GM23338 (cell line): ENCODE measurements at regions not wholly inside any gene's neighbourhood (a gene's known extent, or its start where the extent isn't known, plus 50 kb on each side); places are given as distances from the start of the nearest gene placed in this dataset.

Source experiments
- ATAC-seq: fragments of 200-7000 bp; cut with Tn5 transposase; 3 replicates; pipeline ENCODE4 v1.9.1; 2020
- DNase-seq: peaks from one replicate; pipeline ENCODE4 v3.0.0-alpha.2; 2015; ENCODE audit warnings: low spot score
- H2AFZ ChIP-seq: fragments of 200-600 bp; sonication (generic); 2 replicates; pipeline ENCODE4 v1.8.0; 2016; ENCODE audit warnings: antibody characterized with exemption, mild to moderate bottlenecking, moderate library complexity
- H3F3A ChIP-seq: fragments of 200-600 bp; sonication (generic); replicated peaks from 2 replicates; pipeline ENCODE4 v1.8.0; 2017; ENCODE audit warnings: antibody characterized with exemption, mixed run types, low read depth
- H3K27ac ChIP-seq: fragments of 200-600 bp; sonication (generic); 2 replicates; pipeline ENCODE4 v1.6.1; 2016; ENCODE audit warnings: low read depth
- H3K27me3 ChIP-seq: fragments of 200-600 bp; sonication (generic); 2 replicates; pipeline ENCODE4 v1.8.0; 2016; ENCODE audit warnings: mild to moderate bottlenecking, mixed run types, moderate library complexity; ENCODE audit not compliant: insufficient read depth
- H3K36me3 ChIP-seq: fragments of 200-600 bp; sonication (generic); 2 replicates; pipeline ENCODE4 v1.8.0; 2016; ENCODE audit warnings: mild to moderate bottlenecking; ENCODE audit not compliant: insufficient read depth
- H3K4me1 ChIP-seq: fragments of 200-600 bp; sonication (generic); 2 replicates; pipeline ENCODE4 v1.8.0; 2016; ENCODE audit warnings: mild to moderate bottlenecking, moderate library complexity; ENCODE audit not compliant: insufficient read depth
- H3K4me2 ChIP-seq: fragments of 200-600 bp; sonication (generic); 2 replicates; pipeline ENCODE4 v1.7.1; 2017; ENCODE audit warnings: mixed run types
- H3K4me3 ChIP-seq: fragments of 200-600 bp; sonication (generic); 2 replicates; pipeline ENCODE4 v1.6.1; 2016; ENCODE audit warnings: mixed run types
- H3K79me2 ChIP-seq: fragments of 200-600 bp; sonication (generic); replicated peaks from 2 replicates; pipeline ENCODE4 v1.8.0; 2017; ENCODE audit warnings: mild to moderate bottlenecking; ENCODE audit not compliant: insufficient read depth
- H3K9me2 ChIP-seq: fragments of 200-600 bp; sonication (generic); 2 replicates; pipeline ENCODE4 v1.8.0; 2017; ENCODE audit not compliant: insufficient read depth
- H4K20me1 ChIP-seq: fragments of 200-600 bp; sonication (generic); replicated peaks from 2 replicates; pipeline ENCODE4 v1.8.0; 2017; ENCODE audit warnings: mild to moderate bottlenecking; ENCODE audit not compliant: insufficient read depth
- H3K27ac Mint-ChIP-seq: 2 replicates; pipeline ENCODE4 v1.8.0; 2020; ENCODE audit warnings: inconsistent platforms, mild to moderate bottlenecking, moderate library complexity, mixed read lengths
- H3K27me3 Mint-ChIP-seq: 3 replicates; pipeline ENCODE4 v1.8.0; 2022; ENCODE audit warnings: low read depth, mild to moderate bottlenecking, moderate library complexity, mixed read lengths, inconsistent platforms; ENCODE audit not compliant: insufficient read depth, poor library complexity
- H3K36me3 Mint-ChIP-seq: 3 replicates; pipeline ENCODE4 v1.8.0; 2021; ENCODE audit warnings: low read depth, mild to moderate bottlenecking, inconsistent platforms, moderate library complexity, mixed read lengths
- H3K4me1 Mint-ChIP-seq: 3 replicates; pipeline ENCODE4 v1.8.0; 2020; ENCODE audit warnings: mild to moderate bottlenecking, inconsistent platforms, mixed read lengths
- H3K4me3 Mint-ChIP-seq: 3 replicates; pipeline ENCODE4 v1.8.0; 2021; ENCODE audit warnings: moderate library complexity, mild to moderate bottlenecking, inconsistent platforms, mixed read lengths
- H3K9me3 Mint-ChIP-seq: 3 replicates; pipeline ENCODE4 v1.8.0; 2020; ENCODE audit warnings: moderate library complexity, mild to moderate bottlenecking, inconsistent platforms, mixed read lengths
- CREB1 ChIP-seq: fragments of 250-450 bp; sonication (Bioruptor Pico); IDR thresholded peaks from 2 replicates; pipeline ENCODE4 v1.5.0; 2020; ENCODE audit warnings: low read depth, mild to moderate bottlenecking, moderate library complexity
- EZH2phosphoT487 ChIP-seq: fragments of 200-600 bp; sonication (generic); IDR thresholded peaks from one replicate; pipeline ENCODE4 v1.8.1; 2018; ENCODE audit warnings: antibody characterized with exemption; ENCODE audit not compliant: unreplicated experiment
- NANOG ChIP-seq: IDR thresholded peaks from 2 replicates; pipeline ENCODE4 v1.6.1; 2016; ENCODE audit warnings: antibody characterized with exemption, borderline replicate concordance
- POLR2AphosphoS5 ChIP-seq: IDR thresholded peaks from 2 replicates; pipeline ENCODE4 v1.6.1; 2016; ENCODE audit warnings: antibody characterized with exemption, low read depth
- STAT1 ChIP-seq: IDR thresholded peaks from one replicate; pipeline ENCODE4 v1.6.1; 2016; ENCODE audit warnings: antibody characterized with exemption; ENCODE audit not compliant: unreplicated experiment
- ZNF114 ChIP-seq: fragments of 250-450 bp; sonication (Bioruptor Pico); IDR thresholded peaks from 2 replicates; pipeline ENCODE4 v1.5.0; 2020; ENCODE audit warnings: mild to moderate bottlenecking, moderate library complexity
- TF ChIP-seq, protein P1 (sequence below), 2 experiments: fragments of 200-600 bp in 1 of 2; sonication (generic) in 1 of 2; conservative IDR thresholded peaks; 2 replicates each; pipeline versions ENCODE4 v1.5.1 to v1.6.1; 2016 to 2017; ENCODE audit warnings: antibody characterized with exemption in 2 of 2, low read depth in 2 of 2, mild to moderate bottlenecking in 2 of 2, moderate library complexity in 1 of 2
- TF ChIP-seq, protein P2 (sequence below): IDR thresholded peaks from 2 replicates; pipeline ENCODE4 v1.6.1; 2016; ENCODE audit warnings: antibody characterized with exemption
- TF ChIP-seq, protein P3 (sequence below): fragments of 250-450 bp; sonication (Bioruptor Pico); IDR thresholded peaks from 2 replicates; pipeline ENCODE4 v1.5.0; 2020; ENCODE audit warnings: mild to moderate bottlenecking, moderate library complexity

DNA sequence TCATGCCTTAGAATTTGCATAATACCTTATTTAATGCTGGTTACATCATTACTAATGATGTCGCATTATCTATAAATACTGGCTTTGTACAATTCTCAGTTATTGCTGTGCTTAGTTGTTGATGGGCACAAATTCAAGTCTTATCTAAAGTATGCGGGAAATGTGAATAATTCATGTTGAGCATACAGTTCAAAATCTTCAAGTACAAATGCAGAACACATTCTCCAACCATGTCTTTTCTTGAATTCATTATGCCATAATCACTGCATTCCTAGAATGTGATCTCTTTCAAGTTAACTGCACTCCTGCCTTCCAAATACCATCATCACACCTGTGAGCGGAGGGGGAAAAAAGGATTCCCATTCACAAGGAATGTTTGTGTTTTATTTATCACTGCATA, 337.0 kb downstream of the MBD2 start:
- Histone ChIP-seq H3K79me2 (no peaks in the 10 kb centered on the region), H3K4me2 (no peak overlapping the region), H3K27ac (no peak overlapping the region), H3K36me3 (no peaks in the 10 kb centered on the region), H3K9me2 (peaks cover 5% of the 10 kb centered on the region; the same call in 1 of the 2 replicates), H2AFZ (no peak overlapping the region), H4K20me1 (no peaks in the 10 kb centered on the region), H3K27me3 (no peaks in the 10 kb centered on the region), H3K4me1 (no peaks in the 10 kb centered on the region), H3K4me3 (no peak overlapping the region), H3F3A (no peaks in the 10 kb centered on the region)
- Mint-ChIP-seq H3K9me3 (no peaks in the 10 kb centered on the region), H3K4me1 (0 out of 3 replicates have a peak, but pooled peaks cover 3% of the 10 kb centered on the region), H3K27me3 (no peaks in the 10 kb centered on the region), H3K36me3 (no peaks in the 10 kb centered on the region), H3K4me3 (no peak overlapping the region), H3K27ac (no peak overlapping the region)
- ATAC-seq = no peak
- no peak for DNase-seq
- TF ChIP-seq NANOG (no peak), ZNF114 (no peak), EZH2phosphoT487 (no peak), POLR2AphosphoS5 (no peak)
- TF ChIP-seq, protein P1, sequence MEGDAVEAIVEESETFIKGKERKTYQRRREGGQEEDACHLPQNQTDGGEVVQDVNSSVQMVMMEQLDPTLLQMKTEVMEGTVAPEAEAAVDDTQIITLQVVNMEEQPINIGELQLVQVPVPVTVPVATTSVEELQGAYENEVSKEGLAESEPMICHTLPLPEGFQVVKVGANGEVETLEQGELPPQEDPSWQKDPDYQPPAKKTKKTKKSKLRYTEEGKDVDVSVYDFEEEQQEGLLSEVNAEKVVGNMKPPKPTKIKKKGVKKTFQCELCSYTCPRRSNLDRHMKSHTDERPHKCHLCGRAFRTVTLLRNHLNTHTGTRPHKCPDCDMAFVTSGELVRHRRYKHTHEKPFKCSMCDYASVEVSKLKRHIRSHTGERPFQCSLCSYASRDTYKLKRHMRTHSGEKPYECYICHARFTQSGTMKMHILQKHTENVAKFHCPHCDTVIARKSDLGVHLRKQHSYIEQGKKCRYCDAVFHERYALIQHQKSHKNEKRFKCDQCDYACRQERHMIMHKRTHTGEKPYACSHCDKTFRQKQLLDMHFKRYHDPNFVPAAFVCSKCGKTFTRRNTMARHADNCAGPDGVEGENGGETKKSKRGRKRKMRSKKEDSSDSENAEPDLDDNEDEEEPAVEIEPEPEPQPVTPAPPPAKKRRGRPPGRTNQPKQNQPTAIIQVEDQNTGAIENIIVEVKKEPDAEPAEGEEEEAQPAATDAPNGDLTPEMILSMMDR (conservative IDR thresholded peaks at IDR 0.05; ENCODE audit: low read depth in 2 of 2) = no peak
- TF ChIP-seq, protein P2, sequence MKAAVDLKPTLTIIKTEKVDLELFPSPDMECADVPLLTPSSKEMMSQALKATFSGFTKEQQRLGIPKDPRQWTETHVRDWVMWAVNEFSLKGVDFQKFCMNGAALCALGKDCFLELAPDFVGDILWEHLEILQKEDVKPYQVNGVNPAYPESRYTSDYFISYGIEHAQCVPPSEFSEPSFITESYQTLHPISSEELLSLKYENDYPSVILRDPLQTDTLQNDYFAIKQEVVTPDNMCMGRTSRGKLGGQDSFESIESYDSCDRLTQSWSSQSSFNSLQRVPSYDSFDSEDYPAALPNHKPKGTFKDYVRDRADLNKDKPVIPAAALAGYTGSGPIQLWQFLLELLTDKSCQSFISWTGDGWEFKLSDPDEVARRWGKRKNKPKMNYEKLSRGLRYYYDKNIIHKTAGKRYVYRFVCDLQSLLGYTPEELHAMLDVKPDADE = no peak

DNA sequence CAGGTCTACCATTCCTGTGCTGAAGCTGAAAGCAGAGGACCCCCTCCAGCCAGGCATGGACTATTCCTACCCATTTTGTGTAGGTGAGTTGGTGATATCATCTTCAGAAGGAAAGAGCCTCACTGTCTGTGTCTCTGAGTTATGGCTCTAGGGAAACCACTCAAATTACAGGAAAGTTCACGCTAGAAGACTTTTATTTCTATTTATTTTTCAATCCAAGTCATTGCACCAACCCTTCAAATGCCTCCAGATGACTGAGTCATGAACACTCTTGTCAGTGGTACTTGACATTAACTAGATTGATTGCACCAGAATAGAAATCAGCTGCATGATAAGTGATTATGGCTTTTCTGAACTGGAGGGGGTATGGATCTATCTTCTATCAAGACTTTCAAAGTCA, 338.4 kb downstream of the MBD2 start:
- no peaks in the 10 kb centered on the region for H3K79me2 ChIP-seq
- ATAC-seq (no peak), DNase-seq (no peak)
- H3K4me2 ChIP-seq = no peak overlapping the region
- H3K4me1 ChIP-seq = no peaks in the 10 kb centered on the region
- H3K27ac ChIP-seq = no peak overlapping the region
- H3K27ac Mint-ChIP-seq = no peak overlapping the region
- H3K4me1 Mint-ChIP-seq = 0 out of 3 replicates have a peak, but pooled peaks cover 3% of the 10 kb centered on the region
- no peaks in the 10 kb centered on the region for H3K27me3 Mint-ChIP-seq
- H3F3A ChIP-seq = no peaks in the 10 kb centered on the region
- H4K20me1 ChIP-seq = no peaks in the 10 kb centered on the region
- H3K4me3 Mint-ChIP-seq = no peak overlapping the region
- no peak overlapping the region for H2AFZ ChIP-seq
- H3K4me3 ChIP-seq = no peak overlapping the region
- H3K9me2 ChIP-seq = peaks cover 16% of the 10 kb centered on the region
- H3K27me3 ChIP-seq = no peaks in the 10 kb centered on the region
- H3K36me3 ChIP-seq = no peaks in the 10 kb centered on the region
- no peaks in the 10 kb centered on the region for H3K9me3 Mint-ChIP-seq
- H3K36me3 Mint-ChIP-seq = no peaks in the 10 kb centered on the region
- TF ChIP-seq, protein P3, sequence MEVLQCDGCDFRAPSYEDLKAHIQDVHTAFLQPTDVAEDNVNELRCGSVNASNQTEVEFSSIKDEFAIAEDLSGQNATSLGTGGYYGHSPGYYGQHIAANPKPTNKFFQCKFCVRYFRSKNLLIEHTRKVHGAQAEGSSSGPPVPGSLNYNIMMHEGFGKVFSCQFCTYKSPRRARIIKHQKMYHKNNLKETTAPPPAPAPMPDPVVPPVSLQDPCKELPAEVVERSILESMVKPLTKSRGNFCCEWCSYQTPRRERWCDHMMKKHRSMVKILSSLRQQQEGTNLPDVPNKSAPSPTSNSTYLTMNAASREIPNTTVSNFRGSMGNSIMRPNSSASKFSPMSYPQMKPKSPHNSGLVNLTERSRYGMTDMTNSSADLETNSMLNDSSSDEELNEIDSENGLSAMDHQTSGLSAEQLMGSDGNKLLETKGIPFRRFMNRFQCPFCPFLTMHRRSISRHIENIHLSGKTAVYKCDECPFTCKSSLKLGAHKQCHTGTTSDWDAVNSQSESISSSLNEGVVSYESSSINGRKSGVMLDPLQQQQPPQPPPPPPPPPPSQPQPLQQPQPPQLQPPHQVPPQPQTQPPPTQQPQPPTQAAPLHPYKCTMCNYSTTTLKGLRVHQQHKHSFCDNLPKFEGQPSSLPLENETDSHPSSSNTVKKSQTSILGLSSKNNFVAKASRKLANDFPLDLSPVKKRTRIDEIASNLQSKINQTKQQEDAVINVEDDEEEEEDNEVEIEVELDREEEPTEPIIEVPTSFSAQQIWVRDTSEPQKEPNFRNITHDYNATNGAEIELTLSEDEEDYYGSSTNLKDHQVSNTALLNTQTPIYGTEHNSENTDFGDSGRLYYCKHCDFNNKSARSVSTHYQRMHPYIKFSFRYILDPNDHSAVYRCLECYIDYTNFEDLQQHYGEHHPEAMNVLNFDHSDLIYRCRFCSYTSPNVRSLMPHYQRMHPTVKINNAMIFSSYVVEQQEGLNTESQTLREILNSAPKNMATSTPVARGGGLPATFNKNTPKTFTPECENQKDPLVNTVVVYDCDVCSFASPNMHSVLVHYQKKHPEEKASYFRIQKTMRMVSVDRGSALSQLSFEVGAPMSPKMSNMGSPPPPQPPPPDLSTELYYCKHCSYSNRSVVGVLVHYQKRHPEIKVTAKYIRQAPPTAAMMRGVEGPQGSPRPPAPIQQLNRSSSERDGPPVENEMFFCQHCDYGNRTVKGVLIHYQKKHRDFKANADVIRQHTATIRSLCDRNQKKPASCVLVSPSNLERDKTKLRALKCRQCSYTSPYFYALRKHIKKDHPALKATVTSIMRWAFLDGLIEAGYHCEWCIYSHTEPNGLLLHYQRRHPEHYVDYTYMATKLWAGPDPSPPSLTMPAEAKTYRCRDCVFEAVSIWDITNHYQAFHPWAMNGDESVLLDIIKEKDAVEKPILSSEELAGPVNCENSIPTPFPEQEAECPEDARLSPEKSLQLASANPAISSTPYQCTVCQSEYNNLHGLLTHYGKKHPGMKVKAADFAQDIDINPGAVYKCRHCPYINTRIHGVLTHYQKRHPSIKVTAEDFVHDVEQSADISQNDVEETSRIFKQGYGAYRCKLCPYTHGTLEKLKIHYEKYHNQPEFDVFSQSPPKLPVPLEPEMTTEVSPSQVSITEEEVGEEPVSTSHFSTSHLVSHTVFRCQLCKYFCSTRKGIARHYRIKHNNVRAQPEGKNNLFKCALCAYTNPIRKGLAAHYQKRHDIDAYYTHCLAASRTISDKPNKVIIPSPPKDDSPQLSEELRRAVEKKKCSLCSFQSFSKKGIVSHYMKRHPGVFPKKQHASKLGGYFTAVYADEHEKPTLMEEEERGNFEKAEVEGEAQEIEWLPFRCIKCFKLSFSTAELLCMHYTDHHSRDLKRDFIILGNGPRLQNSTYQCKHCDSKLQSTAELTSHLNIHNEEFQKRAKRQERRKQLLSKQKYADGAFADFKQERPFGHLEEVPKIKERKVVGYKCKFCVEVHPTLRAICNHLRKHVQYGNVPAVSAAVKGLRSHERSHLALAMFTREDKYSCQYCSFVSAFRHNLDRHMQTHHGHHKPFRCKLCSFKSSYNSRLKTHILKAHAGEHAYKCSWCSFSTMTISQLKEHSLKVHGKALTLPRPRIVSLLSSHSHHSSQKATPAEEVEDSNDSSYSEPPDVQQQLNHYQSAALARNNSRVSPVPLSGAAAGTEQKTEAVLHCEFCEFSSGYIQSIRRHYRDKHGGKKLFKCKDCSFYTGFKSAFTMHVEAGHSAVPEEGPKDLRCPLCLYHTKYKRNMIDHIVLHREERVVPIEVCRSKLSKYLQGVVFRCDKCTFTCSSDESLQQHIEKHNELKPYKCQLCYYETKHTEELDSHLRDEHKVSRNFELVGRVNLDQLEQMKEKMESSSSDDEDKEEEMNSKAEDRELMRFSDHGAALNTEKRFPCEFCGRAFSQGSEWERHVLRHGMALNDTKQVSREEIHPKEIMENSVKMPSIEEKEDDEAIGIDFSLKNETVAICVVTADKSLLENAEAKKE (CRISPR knock-in tag) = no peak
- TF ChIP-seq STAT1 (no peak), CREB1 (no peak), EZH2phosphoT487 (no peak), ZNF114 (no peak)
- TF ChIP-seq, protein P1 (conservative IDR thresholded peaks at IDR 0.05; ENCODE audit: low read depth in 2 of 2) = no peak
- TF ChIP-seq, protein P2 = no peak
